Natural killer cell (primary cell): ENCODE measurements at regions not wholly inside any gene's neighbourhood (a gene's known extent, or its start where the extent isn't known, plus 50 kb on each side); places are given as distances from the start of the nearest gene placed in this dataset.

Source experiments
- ATAC-seq, 3 donors: fragments of 150-1000 bp in 2 of 3; fragments of 200-7000 bp in 1 of 3; cut with Tn5 transposase; 1 replicate in 1 of 3; 2 replicates in 2 of 3; pipeline ENCODE4 v1.10.0; 2021; ENCODE audit warnings: mild to moderate bottlenecking in 2 of 3, moderate library complexity in 2 of 3
- DNase-seq, 2 donors: peaks; one replicate each; pipeline versions ENCODE4 v3.0.0 to v3.0.0-alpha.2; 2013 to 2021; ENCODE audit warnings: mixed read lengths in 1 of 2
- H3K27ac ChIP-seq: one replicate; pipeline ENCODE4 v1.5.1; 2013; ENCODE audit warnings: mild to moderate bottlenecking, low read length
- H3K27me3 ChIP-seq: one replicate; pipeline ENCODE4 v1.6.1; 2013; ENCODE audit warnings: low read length; ENCODE audit not compliant: control insufficient read depth, insufficient read depth
- H3K36me3 ChIP-seq: one replicate; pipeline ENCODE4 v1.6.1; 2013; ENCODE audit warnings: low read length; ENCODE audit not compliant: control insufficient read depth, insufficient read depth
- H3K4me1 ChIP-seq: one replicate; pipeline ENCODE4 v1.6.1; 2013; ENCODE audit warnings: low read length; ENCODE audit not compliant: control insufficient read depth, insufficient read depth
- H3K4me3 ChIP-seq: one replicate; pipeline ENCODE4 v1.5.1; 2013; ENCODE audit warnings: low read length
- H3K9me3 ChIP-seq: one replicate; pipeline ENCODE4 v1.6.1; 2013; ENCODE audit warnings: low read length; ENCODE audit not compliant: control insufficient read depth, insufficient read depth
- H3K27ac Mint-ChIP-seq, 2 donors: one replicate each; pipeline ENCODE4 v1.8.0; 2022; ENCODE audit warnings: mild to moderate bottlenecking in 2 of 2, mixed read lengths in 2 of 2, moderate library complexity in 1 of 2
- H3K27me3 Mint-ChIP-seq, 2 donors: one replicate each; pipeline ENCODE4 v1.8.0; 2022; ENCODE audit warnings: low read depth in 2 of 2, mixed read lengths in 2 of 2
- H3K36me3 Mint-ChIP-seq: one replicate; pipeline ENCODE4 v1.8.0; 2022; ENCODE audit warnings: mixed read lengths
- H3K4me1 Mint-ChIP-seq, 2 donors: one replicate each; pipeline ENCODE4 v1.8.0; 2022; ENCODE audit warnings: mixed read lengths in 2 of 2
- H3K4me3 Mint-ChIP-seq: one replicate; pipeline ENCODE4 v1.8.0; 2022; ENCODE audit warnings: mild to moderate bottlenecking, moderate library complexity, mixed read lengths
- H3K9me3 Mint-ChIP-seq, 2 donors: one replicate each; pipeline ENCODE4 v1.8.0; 2022; ENCODE audit warnings: mixed read lengths in 2 of 2
- CTCF ChIP-seq: fragments of 200-600 bp; IDR thresholded peaks from one replicate; pipeline ENCODE4 v1.8.0; 2022; ENCODE audit warnings: antibody characterized with exemption
- WGBS: methylation state at CpG from one replicate; pipeline ENCODE4 v1.1.7; 2013; ENCODE audit warnings: missing lambda C conversion rate; ENCODE audit not compliant: insufficient coverage; 5-methylcytosine and 5-hydroxymethylcytosine counted together
- intact Hi-C: fragments of 100-400 bp; cut with micrococcal nuclease; formaldehyde crosslinking; loops from one replicate; pipeline ENCODE4 v1.14.2; 2022

DNA sequence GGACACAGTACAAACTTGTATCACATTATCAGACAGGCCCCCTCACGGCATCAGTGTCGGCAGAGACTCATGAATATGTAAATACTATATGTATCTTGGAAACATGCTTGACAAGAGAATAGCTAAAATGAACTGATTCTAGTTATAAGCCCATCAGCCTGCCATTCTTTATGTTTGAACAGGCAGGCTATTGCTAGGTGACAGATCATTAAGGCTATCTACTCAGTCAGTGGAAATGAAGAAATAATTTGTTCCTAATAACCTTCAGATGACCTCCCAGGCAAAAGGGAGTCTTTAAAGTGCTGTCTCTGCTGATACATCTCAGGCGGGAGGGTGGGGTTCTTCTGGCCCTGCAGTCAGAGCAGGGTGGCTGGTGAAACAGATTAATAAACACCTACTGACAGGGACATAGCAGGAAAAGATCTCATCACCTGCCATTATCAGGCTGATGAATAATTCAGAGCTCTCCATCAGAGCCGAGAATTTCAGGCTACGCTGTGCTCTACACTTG is 394.2 kb downstream of the RASEF start:
- intact Hi-C loops, result no loop called here
- ATAC-seq, result no peak
- H3K27me3 Mint-ChIP-seq, result no peaks in the 10 kb centered on the region

GRCh38 chr9:82670000-82670399 is 392.9 kb downstream of the RASEF start:
- H3K4me3 Mint-ChIP-seq, result no peak overlapping the region
- no peak overlapping the region for H3K27ac Mint-ChIP-seq
- ATAC-seq, result no peak
- no peaks in the 10 kb centered on the region for H3K9me3 ChIP-seq
- H3K27me3 ChIP-seq, result no peaks in the 10 kb centered on the region
- H3K4me1 Mint-ChIP-seq, result no peaks in the 10 kb centered on the region
- no peak overlapping the region for H3K27ac ChIP-seq
- DNase-seq, result no peak
- H3K36me3 Mint-ChIP-seq, result no peaks in the 10 kb centered on the region
- H3K4me3 ChIP-seq, result no peak overlapping the region
- no peaks in the 10 kb centered on the region for H3K27me3 Mint-ChIP-seq
- intact Hi-C loops, result no loop called here
- no peak for TF ChIP-seq CTCF
- peaks cover 6 to 8% of the 10 kb centered on the region in 2 donors for H3K9me3 Mint-ChIP-seq
- no peaks in the 10 kb centered on the region for H3K4me1 ChIP-seq
- no peaks in the 10 kb centered on the region for H3K36me3 ChIP-seq
- WGBS, result 97% methylated on average over 3 of the region's 3 CpGs

More for the DNA sequence above, 394.2 kb downstream of the RASEF start:
- no peak for TF ChIP-seq CTCF
- Mint-ChIP-seq H3K36me3 (no peaks in the 10 kb centered on the region), H3K27ac (no peak overlapping the region), H3K4me1 (no peaks in the 10 kb centered on the region), H3K9me3 (peaks cover 8 to 9% of the 10 kb centered on the region in 2 donors), H3K4me3 (no peak overlapping the region)
- WGBS, result 94% methylated on average over 5 of the region's 5 CpGs
- Histone ChIP-seq H3K4me3 (no peak overlapping the region), H3K36me3 (no peaks in the 10 kb centered on the region), H3K27ac (no peak overlapping the region), H3K4me1 (no peaks in the 10 kb centered on the region), H3K9me3 (no peaks in the 10 kb centered on the region), H3K27me3 (no peaks in the 10 kb centered on the region)
- DNase-seq, result no peak

- 71% methylated on average over 1 of the region's 1 CpG for WGBS
- H3K4me3 ChIP-seq, result no peak overlapping the region
- no peak for ATAC-seq
- no peaks in the 10 kb centered on the region for H3K4me1 ChIP-seq
- no peaks in the 10 kb centered on the region for H3K9me3 ChIP-seq
- H3K36me3 ChIP-seq, result no peaks in the 10 kb centered on the region
- H3K36me3 Mint-ChIP-seq, result no peaks in the 10 kb centered on the region
- no peak overlapping the region for H3K27ac Mint-ChIP-seq
- no peaks in the 10 kb centered on the region for H3K27me3 ChIP-seq
- no peak overlapping the region for H3K4me3 Mint-ChIP-seq
- intact Hi-C loops, result no loop called here
- H3K9me3 Mint-ChIP-seq, result peaks cover 5 to 8% of the 10 kb centered on the region in 2 donors
- H3K4me1 Mint-ChIP-seq, result no peaks in the 10 kb centered on the region
- H3K27me3 Mint-ChIP-seq, result no peaks in the 10 kb centered on the region
- DNase-seq, result no peak
- H3K27ac ChIP-seq, result no peak overlapping the region
- TF ChIP-seq CTCF, result no peak
These were observed 392.2 kb downstream of the RASEF start for GRCh38 chr9:82670726-82671125.

GRCh38 chr9:82673201-82673600 is 389.7 kb downstream of the RASEF start:
- intact Hi-C loops, result no loop called here
- Mint-ChIP-seq H3K4me3 (no peak overlapping the region), H3K4me1 (no peaks in the 10 kb centered on the region), H3K27me3 (no peaks in the 10 kb centered on the region), H3K27ac (no peak overlapping the region), H3K9me3 (peaks cover 4 to 8% of the 10 kb centered on the region in 2 donors), H3K36me3 (no peaks in the 10 kb centered on the region)
- no peaks in the 10 kb centered on the region for H3K36me3 ChIP-seq
- ATAC-seq, result no peak
- no peaks in the 10 kb centered on the region for H3K27me3 ChIP-seq
- no peak overlapping the region for H3K4me3 ChIP-seq
- no peak for DNase-seq
- H3K9me3 ChIP-seq, result no peaks in the 10 kb centered on the region
- no peak overlapping the region for H3K27ac ChIP-seq
- no peaks in the 10 kb centered on the region for H3K4me1 ChIP-seq
- WGBS, result 100% methylated on average over 1 of the region's 1 CpG
- TF ChIP-seq CTCF, result no peak
